Stimulated activated naive B cell treated with anti-CD40 and anti-IgM and Interleukin-4, amounts not matched to agents 10 μg/mL and 1 μg/mL and 100 μg/mL, for 72 hours (primary cell): ENCODE measurements at regions not wholly inside any gene's neighbourhood (a gene's known extent, or its start where the extent isn't known, plus 50 kb on each side); places are given as distances from the start of the nearest gene placed in this dataset.

Experiments
- ATAC-seq, 2 donors: fragments of 150-1000 bp; cut with Tn5 transposase; replicated peaks; 2 replicates each; pipeline ENCODE4 v1.10.0; 2021; ENCODE audit warnings: moderate library complexity in 1 of 2
- DNase-seq: peaks from one replicate; pipeline ENCODE4 v3.0.0; 2021
- H3K27ac Mint-ChIP-seq: one replicate; pipeline ENCODE4 v1.8.0; 2022; ENCODE audit warnings: mild to moderate bottlenecking, mixed read lengths
- H3K27me3 Mint-ChIP-seq, 2 donors: one replicate each; pipeline ENCODE4 v1.8.0; 2022; ENCODE audit warnings: mixed read lengths in 2 of 2
- H3K36me3 Mint-ChIP-seq, 2 donors: one replicate each; pipeline ENCODE4 v1.8.0; 2022; ENCODE audit warnings: mixed read lengths in 2 of 2, mild to moderate bottlenecking in 1 of 2
- H3K4me1 Mint-ChIP-seq, 2 donors: one replicate each; pipeline ENCODE4 v1.8.0; 2022; ENCODE audit warnings: mixed read lengths in 2 of 2, mild to moderate bottlenecking in 1 of 2
- H3K4me3 Mint-ChIP-seq, 2 donors: one replicate each; pipeline ENCODE4 v1.8.0; 2022; ENCODE audit warnings: mild to moderate bottlenecking in 2 of 2, mixed read lengths in 2 of 2, moderate library complexity in 1 of 2
- H3K9me3 Mint-ChIP-seq, 2 donors: one replicate each; pipeline ENCODE4 v1.8.0; 2022; ENCODE audit warnings: mixed read lengths in 2 of 2, mild to moderate bottlenecking in 1 of 2

DNA sequence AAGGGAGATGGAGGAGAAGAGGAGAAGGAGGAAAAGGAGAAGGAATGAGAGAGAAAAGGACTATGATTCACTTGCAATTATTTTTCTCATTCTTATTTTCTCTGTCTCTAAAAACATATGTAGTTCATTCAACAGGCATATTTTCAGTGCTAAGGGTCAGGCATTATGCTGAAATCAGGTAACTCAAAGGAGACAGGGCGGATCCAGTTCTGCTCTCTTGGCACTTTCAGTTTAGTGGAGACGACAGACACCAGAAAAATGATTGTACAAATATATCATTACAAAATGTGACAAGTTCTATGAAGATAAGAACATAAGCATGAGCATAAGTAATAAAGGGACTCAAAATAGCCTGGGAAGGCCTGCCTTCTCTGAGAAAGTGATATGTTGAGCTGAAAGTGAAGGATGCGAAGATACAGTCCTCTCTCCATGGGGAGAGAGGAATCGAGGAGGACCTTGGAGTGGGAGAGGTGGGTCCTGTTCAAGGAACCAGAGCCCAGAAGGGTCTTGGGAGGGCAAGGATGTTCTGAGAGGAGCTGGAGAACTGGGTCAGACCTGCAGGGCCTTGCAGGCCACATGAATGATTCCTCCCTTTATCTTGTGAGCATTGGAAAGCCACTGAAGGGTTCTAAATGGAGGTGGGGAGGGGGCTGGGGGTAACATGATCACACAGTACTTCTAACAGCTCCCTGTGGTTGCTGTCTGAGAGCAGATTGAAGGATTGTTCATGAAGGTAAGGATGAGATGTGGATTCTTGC is 58.6 kb upstream of the TMEM17 start:
- DNase-seq (no peak), ATAC-seq (no peak)
- no peak overlapping the region for H3K27ac Mint-ChIP-seq
- no peak overlapping the region for H3K4me3 Mint-ChIP-seq
- peaks cover 20% of the 10 kb centered on the region in 2 donors for H3K27me3 Mint-ChIP-seq
- H3K36me3 Mint-ChIP-seq: no peaks in the 10 kb centered on the region
- H3K4me1 Mint-ChIP-seq: no peaks in the 10 kb centered on the region
- H3K9me3 Mint-ChIP-seq: no peaks in the 10 kb centered on the region

DNA sequence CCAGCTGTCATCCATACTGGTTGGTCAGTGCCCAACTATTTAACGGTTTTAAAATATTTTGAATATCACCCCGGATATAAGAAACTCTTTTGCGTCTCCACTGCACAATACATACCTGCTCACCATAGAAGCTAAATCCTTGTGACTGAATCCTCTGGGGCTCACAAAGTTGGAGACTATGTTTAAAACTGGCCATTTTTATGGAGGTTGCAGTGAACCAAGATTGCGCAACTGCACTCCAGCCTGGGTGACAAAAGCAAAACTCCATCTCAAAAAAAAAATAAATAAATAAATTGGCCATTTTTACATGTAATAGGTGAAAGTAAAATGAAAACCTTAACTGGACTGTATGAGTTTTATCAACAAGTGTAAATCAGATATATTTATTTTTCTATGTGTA is 55.6 kb upstream of the TMEM17 start:
- Mint-ChIP-seq H3K9me3 (peaks cover 2 to 8% of the 10 kb centered on the region in 2 donors), H3K27ac (no peak overlapping the region), H3K27me3 (peaks cover 18 to 20% of the 10 kb centered on the region in 2 donors), H3K4me3 (no peak overlapping the region), H3K36me3 (no peaks in the 10 kb centered on the region), H3K4me1 (no peaks in the 10 kb centered on the region)
- DNase-seq (no peak), ATAC-seq (no peak)

DNA sequence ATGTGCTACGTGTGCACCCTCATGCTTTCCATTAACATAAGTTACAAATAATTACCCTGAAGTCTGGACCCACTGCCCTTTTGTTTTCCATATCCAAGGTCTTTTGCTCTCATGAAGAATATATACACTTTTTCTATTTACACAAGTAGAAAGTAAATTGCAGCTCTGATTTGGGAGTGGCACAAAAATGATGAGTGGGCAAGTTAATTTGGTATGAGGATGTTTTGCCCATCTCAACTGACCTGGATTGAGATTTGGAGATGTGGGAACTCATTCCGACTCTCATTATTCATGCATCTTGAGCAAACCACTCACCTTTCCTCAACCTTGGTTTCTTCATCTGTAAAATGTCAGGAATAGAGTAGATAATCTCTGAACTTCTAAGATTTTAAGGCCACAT is 53.6 kb upstream of the TMEM17 start:
- no peaks in the 10 kb centered on the region for H3K36me3 Mint-ChIP-seq
- ATAC-seq (no peak), DNase-seq (no peak)
- H3K4me1 Mint-ChIP-seq: no peaks in the 10 kb centered on the region
- no peak overlapping the region for H3K4me3 Mint-ChIP-seq
- H3K27ac Mint-ChIP-seq: no peak overlapping the region
- peaks cover 2 to 8% of the 10 kb centered on the region in 2 donors for H3K9me3 Mint-ChIP-seq
- H3K27me3 Mint-ChIP-seq: peaks cover 23 to 24% of the 10 kb centered on the region in 2 donors

DNA sequence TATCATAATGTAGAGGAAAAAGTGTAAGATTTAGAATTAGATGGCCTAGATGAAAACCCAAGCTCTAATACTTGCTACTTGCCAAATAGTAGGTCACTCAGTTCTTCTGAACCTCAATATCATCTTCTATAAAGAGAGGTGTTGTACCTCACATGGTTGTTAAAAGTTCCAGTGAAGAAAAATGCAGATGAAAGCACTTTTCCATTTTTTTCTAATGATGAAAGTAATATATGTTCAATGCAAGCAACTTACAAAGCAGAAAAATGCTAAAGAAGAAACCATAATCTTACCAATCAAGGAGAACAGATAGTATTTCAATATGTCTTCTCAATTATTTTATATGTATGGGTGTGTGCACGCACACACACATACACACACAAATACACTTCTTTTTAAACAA is 52.7 kb upstream of the TMEM17 start:
- ATAC-seq (no peak), DNase-seq (no peak)
- H3K27me3 Mint-ChIP-seq: peaks cover 21 to 27% of the 10 kb centered on the region in 2 donors
- H3K4me1 Mint-ChIP-seq: no peaks in the 10 kb centered on the region
- peaks cover 2 to 8% of the 10 kb centered on the region in 2 donors for H3K9me3 Mint-ChIP-seq
- H3K27ac Mint-ChIP-seq: no peak overlapping the region
- no peak overlapping the region for H3K4me3 Mint-ChIP-seq
- H3K36me3 Mint-ChIP-seq: no peaks in the 10 kb centered on the region

DNA sequence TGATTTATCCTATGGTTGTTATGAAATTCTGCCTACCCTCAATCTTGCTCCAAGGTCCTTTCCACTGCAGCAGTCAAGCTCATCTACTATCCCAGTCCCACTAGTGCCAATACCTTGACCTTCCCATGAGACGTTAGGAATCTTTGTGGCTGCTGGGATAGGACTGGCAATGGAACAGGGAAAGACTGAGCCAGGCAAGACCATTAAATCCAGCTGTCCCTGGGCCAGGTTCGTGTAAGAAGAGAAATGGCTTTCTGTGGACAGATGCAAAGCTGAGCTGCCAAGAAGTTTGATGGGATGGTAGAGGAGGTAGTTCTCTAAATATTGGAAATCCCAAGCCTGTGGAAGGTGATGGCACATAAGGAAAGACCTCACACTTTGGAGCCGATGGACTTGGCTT is 50.1 kb upstream of the TMEM17 start:
- Mint-ChIP-seq H3K27ac (no peak overlapping the region), H3K9me3 (peaks cover 2 to 8% of the 10 kb centered on the region in 2 donors), H3K4me1 (no peaks in the 10 kb centered on the region), H3K27me3 (peaks cover 16 to 19% of the 10 kb centered on the region in 2 donors), H3K4me3 (no peak overlapping the region), H3K36me3 (no peaks in the 10 kb centered on the region)
- ATAC-seq: no peak
- no peak for DNase-seq
